Osteocyte (in vitro differentiated cells): ENCODE measurements at regions not wholly inside any gene's neighbourhood (a gene's known extent, or its start where the extent isn't known, plus 50 kb on each side); places are given as distances from the start of the nearest gene placed in this dataset.

Experiments
- DNase-seq: peaks from one replicate; pipeline ENCODE4 v3.0.0; 2021; ENCODE audit warnings: mixed read lengths; ENCODE audit not compliant: unreplicated experiment; ENCODE audit errors: extremely low spot score
- H3K27ac Mint-ChIP-seq: one replicate; pipeline ENCODE4 v1.8.0; 2021; ENCODE audit warnings: mild to moderate bottlenecking, mixed read lengths; ENCODE audit not compliant: unreplicated experiment
- H3K27me3 Mint-ChIP-seq: one replicate; pipeline ENCODE4 v1.8.0; 2021; ENCODE audit warnings: mixed read lengths; ENCODE audit not compliant: unreplicated experiment
- H3K36me3 Mint-ChIP-seq: one replicate; pipeline ENCODE4 v1.8.0; 2021; ENCODE audit warnings: mixed read lengths; ENCODE audit not compliant: unreplicated experiment
- H3K4me1 Mint-ChIP-seq: one replicate; pipeline ENCODE4 v1.8.0; 2021; ENCODE audit warnings: mixed read lengths; ENCODE audit not compliant: unreplicated experiment
- H3K4me3 Mint-ChIP-seq: one replicate; pipeline ENCODE4 v1.8.0; 2021; ENCODE audit warnings: mild to moderate bottlenecking, moderate library complexity, mixed read lengths; ENCODE audit not compliant: unreplicated experiment
- H3K9me3 Mint-ChIP-seq: one replicate; pipeline ENCODE4 v1.8.0; 2021; ENCODE audit warnings: mixed read lengths; ENCODE audit not compliant: unreplicated experiment
- TF ChIP-seq, protein P1 (sequence below): fragments of 200-600 bp; sonication (generic); IDR thresholded peaks from 2 replicates; pipeline ENCODE4 v1.5.0; 2021; ENCODE audit warnings: antibody characterized with exemption, mild to moderate bottlenecking, moderate library complexity

DNA sequence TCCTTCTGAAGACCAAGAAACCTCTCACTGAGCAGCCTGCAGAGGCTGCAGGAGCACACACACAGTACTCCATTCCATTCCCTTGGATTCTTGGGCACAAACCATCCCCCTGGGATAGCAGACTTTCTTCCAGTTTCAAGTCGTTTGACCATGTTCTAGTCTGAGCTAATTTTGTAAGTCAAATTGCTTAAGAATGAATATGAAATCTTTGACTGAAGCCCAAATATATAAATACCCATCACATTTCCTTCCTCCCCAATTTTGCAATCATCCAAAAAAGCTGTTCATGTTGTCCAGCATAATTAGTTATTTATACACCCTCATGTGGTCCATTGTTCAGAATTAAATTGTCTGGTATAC, 231.2 kb upstream of the TPRG1 start:
- no peak overlapping the region for H3K27ac Mint-ChIP-seq
- TF ChIP-seq, protein P1, sequence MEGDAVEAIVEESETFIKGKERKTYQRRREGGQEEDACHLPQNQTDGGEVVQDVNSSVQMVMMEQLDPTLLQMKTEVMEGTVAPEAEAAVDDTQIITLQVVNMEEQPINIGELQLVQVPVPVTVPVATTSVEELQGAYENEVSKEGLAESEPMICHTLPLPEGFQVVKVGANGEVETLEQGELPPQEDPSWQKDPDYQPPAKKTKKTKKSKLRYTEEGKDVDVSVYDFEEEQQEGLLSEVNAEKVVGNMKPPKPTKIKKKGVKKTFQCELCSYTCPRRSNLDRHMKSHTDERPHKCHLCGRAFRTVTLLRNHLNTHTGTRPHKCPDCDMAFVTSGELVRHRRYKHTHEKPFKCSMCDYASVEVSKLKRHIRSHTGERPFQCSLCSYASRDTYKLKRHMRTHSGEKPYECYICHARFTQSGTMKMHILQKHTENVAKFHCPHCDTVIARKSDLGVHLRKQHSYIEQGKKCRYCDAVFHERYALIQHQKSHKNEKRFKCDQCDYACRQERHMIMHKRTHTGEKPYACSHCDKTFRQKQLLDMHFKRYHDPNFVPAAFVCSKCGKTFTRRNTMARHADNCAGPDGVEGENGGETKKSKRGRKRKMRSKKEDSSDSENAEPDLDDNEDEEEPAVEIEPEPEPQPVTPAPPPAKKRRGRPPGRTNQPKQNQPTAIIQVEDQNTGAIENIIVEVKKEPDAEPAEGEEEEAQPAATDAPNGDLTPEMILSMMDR, result no peak
- peaks cover 2% of the 10 kb centered on the region for H3K4me1 Mint-ChIP-seq
- DNase-seq, result no peak
- H3K36me3 Mint-ChIP-seq, result peaks cover 3% of the 10 kb centered on the region
- H3K27me3 Mint-ChIP-seq, result no peaks in the 10 kb centered on the region
- H3K4me3 Mint-ChIP-seq, result no peak overlapping the region
- no peaks in the 10 kb centered on the region for H3K9me3 Mint-ChIP-seq

DNA sequence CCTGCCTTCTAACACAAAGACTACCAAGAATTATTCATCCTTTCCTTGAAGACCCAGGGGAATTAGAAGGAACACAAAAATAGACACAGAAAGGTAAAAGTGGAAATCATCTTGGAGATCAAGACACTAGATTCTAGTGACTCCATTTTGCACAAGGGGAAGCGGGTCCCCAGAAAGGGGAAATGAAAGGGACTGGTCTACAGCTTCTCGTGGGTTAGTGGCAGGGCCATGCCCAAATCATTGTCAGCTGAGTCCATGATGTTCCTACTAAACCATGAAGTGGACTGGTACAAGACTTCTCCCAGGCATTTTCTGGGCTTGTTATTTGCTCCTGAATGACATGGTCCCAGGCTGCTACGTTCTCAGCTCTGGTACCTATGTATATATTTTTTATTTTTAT, 230.7 kb upstream of the TPRG1 start:
- Mint-ChIP-seq H3K4me1 (peaks cover 2% of the 10 kb centered on the region), H3K4me3 (no peak overlapping the region), H3K36me3 (peaks cover 3% of the 10 kb centered on the region), H3K27ac (no peak overlapping the region), H3K9me3 (no peaks in the 10 kb centered on the region), H3K27me3 (no peaks in the 10 kb centered on the region)
- no peak for DNase-seq
- TF ChIP-seq, protein P1, result no peak

DNA sequence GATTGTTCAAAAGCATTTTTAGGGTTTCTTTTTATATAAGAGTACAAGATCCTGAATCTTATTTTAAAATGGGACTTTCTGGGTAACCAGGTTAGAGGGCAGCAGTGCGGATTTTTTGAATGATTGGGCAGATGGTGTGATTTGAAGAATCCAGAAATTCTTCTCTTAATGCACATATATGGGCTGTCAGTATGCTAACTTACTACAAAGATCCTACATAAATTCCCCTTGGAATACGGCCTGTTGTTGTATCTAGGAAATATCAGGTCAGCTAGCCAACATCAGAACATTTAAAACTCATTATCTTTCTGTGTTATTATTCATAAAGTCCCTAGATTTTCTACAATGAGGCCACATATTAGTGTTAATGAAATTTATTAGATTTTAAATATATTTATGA, 229.6 kb upstream of the TPRG1 start:
- TF ChIP-seq, protein P1, result no peak
- H3K36me3 Mint-ChIP-seq, result peaks cover 3% of the 10 kb centered on the region
- DNase-seq, result no peak
- H3K27me3 Mint-ChIP-seq, result no peaks in the 10 kb centered on the region
- peaks cover 6% of the 10 kb centered on the region for H3K4me1 Mint-ChIP-seq
- H3K27ac Mint-ChIP-seq, result no peak overlapping the region
- H3K9me3 Mint-ChIP-seq, result no peaks in the 10 kb centered on the region
- H3K4me3 Mint-ChIP-seq, result no peak overlapping the region

DNA sequence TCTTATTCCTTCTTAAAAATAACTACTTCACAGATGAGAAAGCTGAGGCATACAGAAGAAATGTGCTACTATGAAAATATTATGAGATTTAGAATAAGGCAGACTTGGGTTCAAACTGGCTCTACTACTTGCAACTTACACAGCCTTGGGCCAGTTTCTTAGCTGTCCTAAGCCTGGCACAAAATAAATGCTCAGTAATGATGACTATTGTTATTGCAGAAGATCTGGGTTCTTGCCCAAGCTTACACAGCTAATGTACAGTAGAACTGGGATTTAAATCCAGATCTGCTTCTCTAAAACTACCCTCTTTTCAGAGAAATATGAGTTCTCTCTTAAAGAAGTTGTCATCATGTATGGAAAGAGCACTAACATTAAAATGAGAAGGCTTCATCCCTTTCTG, 228.2 kb upstream of the TPRG1 start:
- Mint-ChIP-seq H3K4me1 (peaks cover 18% of the 10 kb centered on the region), H3K36me3 (no peaks in the 10 kb centered on the region), H3K27me3 (no peaks in the 10 kb centered on the region), H3K27ac (no peak overlapping the region), H3K4me3 (no peak overlapping the region), H3K9me3 (no peaks in the 10 kb centered on the region)
- DNase-seq, result no peak
- TF ChIP-seq, protein P1, result no peak

DNA sequence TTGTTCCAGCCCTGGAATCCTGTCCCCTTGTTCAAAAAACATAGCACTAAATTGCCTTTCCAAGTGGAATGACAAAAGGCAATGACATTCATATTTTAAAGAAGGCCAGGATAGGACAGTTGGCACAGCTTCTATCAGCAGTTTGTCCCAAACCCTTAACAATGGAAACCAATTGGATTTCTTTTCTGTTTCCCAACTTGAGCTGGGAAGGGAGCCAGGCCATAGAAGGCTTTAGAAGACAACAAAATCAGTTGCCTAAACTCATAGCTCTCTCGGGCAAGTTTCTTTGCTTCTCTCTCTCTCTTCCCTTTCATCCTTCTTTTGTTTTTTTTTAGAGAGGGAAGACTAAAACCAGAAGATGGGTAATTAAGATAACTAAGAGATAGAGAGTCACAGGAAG, 227.7 kb upstream of the TPRG1 start:
- DNase-seq, result no peak
- TF ChIP-seq, protein P1, result no peak
- H3K27me3 Mint-ChIP-seq, result no peaks in the 10 kb centered on the region

More for the DNA sequence above, 227.7 kb upstream of the TPRG1 start:
- Mint-ChIP-seq H3K4me3 (no peak overlapping the region), H3K36me3 (no peaks in the 10 kb centered on the region), H3K4me1 (peaks cover 24% of the 10 kb centered on the region), H3K27ac (no peak overlapping the region), H3K9me3 (no peaks in the 10 kb centered on the region)
